ENCODE measurements at regions not wholly inside any gene's neighbourhood (a gene's known extent, or its start where the extent isn't known, plus 50 kb on each side); places are given as distances from the start of the nearest gene placed in this dataset.
"Not testable (repeated sequence)": the region's sequence is repeated elsewhere in the genome, so short reads cannot be mapped to it uniquely, and the experiment has no call there.

DNA sequence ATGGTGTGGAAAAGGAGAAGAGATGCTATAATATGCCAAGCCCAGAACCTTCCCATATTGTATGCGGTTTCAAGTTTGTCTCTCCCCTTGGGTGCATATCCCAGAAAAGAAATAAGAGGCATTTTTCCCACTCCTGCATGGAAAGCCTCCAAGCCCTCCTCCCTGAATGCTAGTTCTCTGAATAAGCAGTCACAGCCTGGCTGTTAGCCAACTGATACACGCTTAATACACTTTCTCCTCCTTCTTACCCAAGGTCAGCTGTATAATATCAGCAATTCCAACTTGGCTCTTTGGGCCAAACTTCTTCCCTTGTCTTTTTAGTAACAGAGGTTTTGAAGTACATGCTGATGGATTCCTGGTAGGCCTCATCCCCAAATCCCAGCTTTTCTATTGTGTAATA, 440.1 kb downstream of the EPHA7 start:
- Histone ChIP-seq H3K36me3 (ENCODE audit: control insufficient read depth, insufficient read depth, low read length) (no peaks in the 10 kb centered on the region), H3K4me3 (replicated peaks; ENCODE audit: low read depth, low read length) (no peak overlapping the region), H3K27me3 (replicated peaks; ENCODE audit: control insufficient read depth, insufficient read depth, low read length) (no peaks in the 10 kb centered on the region)
- TF ChIP-seq, protein P1, sequence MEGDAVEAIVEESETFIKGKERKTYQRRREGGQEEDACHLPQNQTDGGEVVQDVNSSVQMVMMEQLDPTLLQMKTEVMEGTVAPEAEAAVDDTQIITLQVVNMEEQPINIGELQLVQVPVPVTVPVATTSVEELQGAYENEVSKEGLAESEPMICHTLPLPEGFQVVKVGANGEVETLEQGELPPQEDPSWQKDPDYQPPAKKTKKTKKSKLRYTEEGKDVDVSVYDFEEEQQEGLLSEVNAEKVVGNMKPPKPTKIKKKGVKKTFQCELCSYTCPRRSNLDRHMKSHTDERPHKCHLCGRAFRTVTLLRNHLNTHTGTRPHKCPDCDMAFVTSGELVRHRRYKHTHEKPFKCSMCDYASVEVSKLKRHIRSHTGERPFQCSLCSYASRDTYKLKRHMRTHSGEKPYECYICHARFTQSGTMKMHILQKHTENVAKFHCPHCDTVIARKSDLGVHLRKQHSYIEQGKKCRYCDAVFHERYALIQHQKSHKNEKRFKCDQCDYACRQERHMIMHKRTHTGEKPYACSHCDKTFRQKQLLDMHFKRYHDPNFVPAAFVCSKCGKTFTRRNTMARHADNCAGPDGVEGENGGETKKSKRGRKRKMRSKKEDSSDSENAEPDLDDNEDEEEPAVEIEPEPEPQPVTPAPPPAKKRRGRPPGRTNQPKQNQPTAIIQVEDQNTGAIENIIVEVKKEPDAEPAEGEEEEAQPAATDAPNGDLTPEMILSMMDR (IDR thresholded peaks at IDR 0.05; ENCODE audit: insufficient read depth, low read length, poor library complexity, severe bottlenecking), result no peak
- DNase-seq (ENCODE audit: extremely low read depth, insufficient read length), result no peak

DNA sequence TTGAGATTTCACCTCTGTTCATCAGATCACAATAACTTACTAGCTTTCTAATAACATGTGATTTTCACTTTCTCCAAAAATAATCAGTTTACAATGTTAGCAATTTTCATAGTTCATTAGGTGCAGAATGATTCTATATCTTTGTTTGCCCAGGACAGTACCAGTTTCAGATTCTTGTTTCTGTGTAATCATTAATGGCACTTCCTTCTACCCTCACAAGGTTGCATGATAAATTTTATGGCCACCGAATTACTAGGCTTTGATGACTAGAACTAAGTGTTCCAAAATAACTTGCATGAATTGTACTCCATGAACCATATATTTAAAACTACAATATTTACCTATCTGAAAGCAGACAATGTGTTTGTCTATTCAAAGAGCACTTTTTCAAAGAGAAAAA, 442.3 kb downstream of the EPHA7 start:
- no peaks in the 10 kb centered on the region for H3K27me3 ChIP-seq (replicated peaks; ENCODE audit: control insufficient read depth, insufficient read depth, low read length)
- TF ChIP-seq, protein P1 (IDR thresholded peaks at IDR 0.05; ENCODE audit: insufficient read depth, low read length, poor library complexity, severe bottlenecking), result no peak
- no peaks in the 10 kb centered on the region for H3K36me3 ChIP-seq (ENCODE audit: control insufficient read depth, insufficient read depth, low read length)
- no peak overlapping the region for H3K4me3 ChIP-seq (replicated peaks; ENCODE audit: low read depth, low read length)
- DNase-seq (ENCODE audit: extremely low read depth, insufficient read length), result no peak

DNA sequence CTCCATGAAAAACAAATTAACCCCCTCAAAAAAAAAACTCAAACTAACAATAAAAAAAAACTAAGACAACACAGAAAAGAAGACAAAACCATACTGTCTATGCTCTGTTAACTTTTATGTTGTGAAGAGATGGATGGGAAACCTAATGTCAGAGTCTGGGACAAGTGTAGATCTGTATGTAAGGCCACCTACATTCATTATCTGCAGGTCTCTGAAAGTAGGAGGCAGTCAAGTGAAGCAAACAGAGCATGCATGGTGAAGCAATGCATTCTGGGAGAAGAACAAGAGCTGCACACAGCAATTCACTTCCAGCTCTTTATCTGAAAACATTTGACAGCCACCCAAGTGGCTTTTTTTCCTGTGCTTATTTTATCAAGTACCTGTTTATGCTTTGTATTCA, 452.0 kb downstream of the EPHA7 start:
- TF ChIP-seq, protein P1 (IDR thresholded peaks at IDR 0.05; ENCODE audit: insufficient read depth, low read length, poor library complexity, severe bottlenecking), result no peak
- Histone ChIP-seq H3K27me3 (replicated peaks; ENCODE audit: control insufficient read depth, insufficient read depth, low read length) (no peaks in the 10 kb centered on the region), H3K4me3 (replicated peaks; ENCODE audit: low read depth, low read length) (no peak overlapping the region), H3K36me3 (ENCODE audit: control insufficient read depth, insufficient read depth, low read length) (no peaks in the 10 kb centered on the region)
- DNase-seq (ENCODE audit: extremely low read depth, insufficient read length), result no peak

DNA sequence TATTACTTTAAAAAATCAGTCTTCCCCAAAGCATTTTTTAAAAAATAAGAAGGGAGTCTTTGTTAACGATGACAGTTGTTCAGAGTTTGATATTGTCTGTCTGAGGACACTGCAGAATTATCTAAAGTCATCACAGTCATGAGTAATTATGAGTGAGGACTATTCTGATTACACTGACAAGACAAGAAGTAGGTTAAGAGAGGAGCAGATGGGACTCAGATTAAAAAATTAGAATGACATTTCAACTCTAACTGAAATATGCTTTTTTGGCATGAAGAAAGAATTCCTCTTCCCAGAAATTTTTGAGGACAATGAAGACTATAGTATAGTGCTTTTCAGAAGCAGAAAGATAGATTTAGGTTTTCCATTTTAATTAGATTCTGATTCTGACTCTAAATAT, 456.5 kb downstream of the EPHA7 start:
- no peak overlapping the region for H3K4me3 ChIP-seq (replicated peaks; ENCODE audit: low read depth, low read length)
- TF ChIP-seq, protein P1 (IDR thresholded peaks at IDR 0.05; ENCODE audit: insufficient read depth, low read length, poor library complexity, severe bottlenecking), result no peak
- no peak for DNase-seq (ENCODE audit: extremely low read depth, insufficient read length)
- no peaks in the 10 kb centered on the region for H3K36me3 ChIP-seq (ENCODE audit: control insufficient read depth, insufficient read depth, low read length)
- H3K27me3 ChIP-seq (replicated peaks; ENCODE audit: control insufficient read depth, insufficient read depth, low read length), result no peaks in the 10 kb centered on the region

DNA sequence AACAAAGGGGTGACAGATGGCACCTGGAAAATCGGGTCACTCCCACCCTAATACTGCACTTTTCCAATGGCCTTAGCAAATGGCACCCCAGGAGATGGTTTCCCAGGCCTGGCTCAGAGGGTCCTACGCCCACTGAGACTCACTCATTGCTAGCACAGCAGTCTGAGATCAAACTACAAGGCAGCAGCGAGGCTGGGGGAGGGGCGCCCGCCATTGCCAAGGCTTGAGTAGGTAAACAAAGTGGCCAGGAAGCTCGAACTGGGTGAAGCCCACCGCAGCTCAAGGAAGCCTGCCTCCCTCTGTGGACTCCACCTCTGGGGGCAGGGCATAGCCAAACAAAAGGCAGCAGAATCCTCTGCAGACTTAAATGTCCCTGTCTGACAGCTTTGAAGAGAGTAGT, 467.2 kb downstream of the EPHA7 start:
- not testable (repeated sequence) for H3K36me3 ChIP-seq (ENCODE audit: control insufficient read depth, insufficient read depth, low read length); H3K4me3 ChIP-seq (replicated peaks; ENCODE audit: low read depth, low read length); DNase-seq (ENCODE audit: extremely low read depth, insufficient read length); H3K27me3 ChIP-seq (replicated peaks; ENCODE audit: control insufficient read depth, insufficient read depth, low read length)

DNA sequence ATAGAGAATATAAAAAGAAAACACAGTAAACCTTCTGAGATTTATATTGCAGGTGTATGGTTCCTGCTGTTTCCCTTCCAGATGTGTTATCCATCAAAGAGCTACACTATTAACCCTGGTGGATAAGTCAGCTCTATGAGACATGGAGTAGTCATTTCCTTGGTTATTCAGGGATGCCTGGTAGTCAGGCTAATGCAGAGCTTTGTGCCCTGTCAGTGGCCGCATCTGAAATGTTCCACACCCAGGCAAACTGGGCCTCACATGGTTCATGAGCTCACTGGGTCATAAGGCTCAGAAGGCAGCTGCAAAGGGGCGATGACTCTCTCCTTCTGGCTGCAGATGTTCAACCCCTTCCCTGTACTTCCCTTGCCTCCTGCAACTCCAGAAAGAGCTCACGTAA, 473.6 kb downstream of the EPHA7 start:
- no peak for DNase-seq (ENCODE audit: extremely low read depth, insufficient read length)
- no peaks in the 10 kb centered on the region for H3K36me3 ChIP-seq (ENCODE audit: control insufficient read depth, insufficient read depth, low read length)
- H3K27me3 ChIP-seq (replicated peaks; ENCODE audit: control insufficient read depth, insufficient read depth, low read length), result no peaks in the 10 kb centered on the region
- TF ChIP-seq, protein P1 (IDR thresholded peaks at IDR 0.05; ENCODE audit: insufficient read depth, low read length, poor library complexity, severe bottlenecking), result no peak
- H3K4me3 ChIP-seq (replicated peaks; ENCODE audit: low read depth, low read length), result no peak overlapping the region
